RWPE2 (cell line): ENCODE measurements at regions not wholly inside any gene's neighbourhood (a gene's known extent, or its start where the extent isn't known, plus 50 kb on each side); places are given as distances from the start of the nearest gene placed in this dataset.

Source experiments
- ATAC-seq: fragments of 200-7000 bp; cut with Tn5 transposase; 3 replicates; pipeline ENCODE4 v1.9.1; 2021; ENCODE audit warnings: low read depth
- DNase-seq: peaks from one replicate; pipeline ENCODE4 v3.0.0-alpha.2; 2020; ENCODE audit warnings: low spot score
- H3K27ac ChIP-seq: fragments of 450-650 bp; 2 replicates; pipeline ENCODE4 v1.5.1; 2017; ENCODE audit warnings: mild to moderate bottlenecking; ENCODE audit not compliant: poor library complexity, severe bottlenecking
- H3K27me3 ChIP-seq: fragments of 250-450 bp; sonication (Bioruptor Pico); 2 replicates; pipeline ENCODE4 v1.5.1; 2021; ENCODE audit warnings: mild to moderate bottlenecking, moderate library complexity; ENCODE audit not compliant: insufficient read depth, poor library complexity, severe bottlenecking
- H3K36me3 ChIP-seq: fragments of 250-450 bp; sonication (Bioruptor Pico); 2 replicates; pipeline ENCODE4 v1.5.1; 2020; ENCODE audit warnings: low read depth, mild to moderate bottlenecking, moderate library complexity
- H3K4me1 ChIP-seq: fragments of 250-450 bp; sonication (Bioruptor Pico); 2 replicates; pipeline ENCODE4 v1.5.1; 2021; ENCODE audit warnings: mild to moderate bottlenecking, moderate library complexity; ENCODE audit not compliant: insufficient read depth, poor library complexity, severe bottlenecking
- H3K4me3 ChIP-seq: fragments of 250-450 bp; sonication (Bioruptor Pico); 2 replicates; pipeline ENCODE4 v1.5.1; 2021; ENCODE audit warnings: mild to moderate bottlenecking, moderate library complexity; ENCODE audit not compliant: severe bottlenecking
- H3K9me3 ChIP-seq: fragments of 250-450 bp; sonication (Bioruptor Pico); 2 replicates; pipeline ENCODE4 v1.5.1; 2021; ENCODE audit warnings: mild to moderate bottlenecking, moderate library complexity; ENCODE audit not compliant: severe bottlenecking
- TF ChIP-seq, protein P1 (sequence below): fragments of 450-650 bp; IDR thresholded peaks from one replicate; pipeline ENCODE4 v1.5.1; 2017; ENCODE audit warnings: mild to moderate bottlenecking, moderate library complexity; ENCODE audit not compliant: poor library complexity, severe bottlenecking

- TF ChIP-seq, protein P1, sequence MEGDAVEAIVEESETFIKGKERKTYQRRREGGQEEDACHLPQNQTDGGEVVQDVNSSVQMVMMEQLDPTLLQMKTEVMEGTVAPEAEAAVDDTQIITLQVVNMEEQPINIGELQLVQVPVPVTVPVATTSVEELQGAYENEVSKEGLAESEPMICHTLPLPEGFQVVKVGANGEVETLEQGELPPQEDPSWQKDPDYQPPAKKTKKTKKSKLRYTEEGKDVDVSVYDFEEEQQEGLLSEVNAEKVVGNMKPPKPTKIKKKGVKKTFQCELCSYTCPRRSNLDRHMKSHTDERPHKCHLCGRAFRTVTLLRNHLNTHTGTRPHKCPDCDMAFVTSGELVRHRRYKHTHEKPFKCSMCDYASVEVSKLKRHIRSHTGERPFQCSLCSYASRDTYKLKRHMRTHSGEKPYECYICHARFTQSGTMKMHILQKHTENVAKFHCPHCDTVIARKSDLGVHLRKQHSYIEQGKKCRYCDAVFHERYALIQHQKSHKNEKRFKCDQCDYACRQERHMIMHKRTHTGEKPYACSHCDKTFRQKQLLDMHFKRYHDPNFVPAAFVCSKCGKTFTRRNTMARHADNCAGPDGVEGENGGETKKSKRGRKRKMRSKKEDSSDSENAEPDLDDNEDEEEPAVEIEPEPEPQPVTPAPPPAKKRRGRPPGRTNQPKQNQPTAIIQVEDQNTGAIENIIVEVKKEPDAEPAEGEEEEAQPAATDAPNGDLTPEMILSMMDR, result no peak
- Histone ChIP-seq H3K36me3 (no peaks in the 10 kb centered on the region), H3K27me3 (no peaks in the 10 kb centered on the region), H3K4me3 (no peak overlapping the region), H3K27ac (no peak overlapping the region), H3K4me1 (no peaks in the 10 kb centered on the region), H3K9me3 (no peaks in the 10 kb centered on the region)
- ATAC-seq (no peak), DNase-seq (no peak)
Observed at GRCh38 chr7:112855227-112855626, 65.0 kb upstream of the TMEM168 start.

DNA sequence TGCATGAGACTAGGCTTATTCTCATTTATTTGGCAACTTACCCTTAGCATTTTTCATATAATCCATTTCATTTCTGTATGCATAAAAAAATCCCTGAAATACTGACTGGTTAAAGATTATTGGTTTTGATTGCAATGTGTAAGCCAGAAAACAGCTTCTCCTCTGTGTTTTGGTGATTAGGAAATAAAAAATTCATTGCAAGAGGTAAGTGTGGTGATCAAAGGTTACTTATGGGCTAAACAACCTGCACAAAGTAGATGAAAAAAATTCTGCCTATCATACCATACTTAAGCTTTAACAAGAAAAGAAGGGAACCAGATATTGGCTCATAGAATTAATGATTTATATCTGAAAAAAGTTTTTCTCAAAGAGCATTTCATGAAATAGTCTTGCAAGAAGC lies 64.0 kb upstream of the TMEM168 start:
- no peaks in the 10 kb centered on the region for H3K9me3 ChIP-seq

DNA sequence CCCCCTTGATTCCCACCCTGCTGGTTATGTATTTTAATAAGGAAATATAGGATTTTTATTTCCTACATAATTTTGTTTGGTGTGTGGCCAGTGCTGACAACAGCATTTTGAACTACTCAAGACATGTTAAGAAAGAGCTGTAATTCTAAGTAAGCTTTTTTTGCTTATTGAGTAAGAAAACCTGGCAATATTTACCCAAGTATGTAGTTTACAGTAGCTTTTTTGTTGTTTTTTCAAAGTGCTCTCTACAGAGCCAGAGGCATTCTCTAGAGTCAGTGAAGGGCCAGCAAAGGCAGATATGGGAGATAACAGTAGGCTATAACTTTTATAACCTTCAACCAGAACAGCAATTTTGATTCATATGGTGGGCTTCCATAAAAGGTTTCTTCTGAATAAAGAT lies 63.2 kb upstream of the TMEM168 start:
- TF ChIP-seq, protein P1, result no peak

More for the DNA sequence above, 64.0 kb upstream of the TMEM168 start:
- no peaks in the 10 kb centered on the region for H3K4me1 ChIP-seq
- no peak overlapping the region for H3K4me3 ChIP-seq
- no peak overlapping the region for H3K27ac ChIP-seq
- TF ChIP-seq, protein P1, result no peak
- no peaks in the 10 kb centered on the region for H3K36me3 ChIP-seq
- ATAC-seq (no peak), DNase-seq (no peak)
- H3K27me3 ChIP-seq, result no peaks in the 10 kb centered on the region

DNA sequence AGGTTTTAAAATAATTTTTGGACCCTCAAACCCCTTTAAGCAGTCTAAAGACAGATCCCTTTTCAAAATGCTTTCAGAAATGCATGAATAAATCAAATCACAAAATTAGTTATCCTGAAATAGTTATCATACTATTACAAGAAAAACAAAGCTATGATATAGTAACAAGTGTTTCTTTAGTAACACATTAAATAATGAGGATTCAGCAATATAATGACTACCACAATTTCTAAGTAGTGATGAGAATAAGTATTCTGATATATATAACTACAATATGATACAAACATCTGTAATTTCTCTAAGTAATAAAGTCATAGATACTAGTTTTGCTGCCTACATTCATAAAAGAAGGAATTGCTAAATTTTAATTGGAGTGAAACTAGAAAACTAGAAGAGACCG lies 53.0 kb upstream of the TMEM168 start:
- no peak for DNase-seq
- Histone ChIP-seq H3K4me1 (no peaks in the 10 kb centered on the region), H3K4me3 (no peak overlapping the region), H3K9me3 (no peaks in the 10 kb centered on the region), H3K27me3 (no peaks in the 10 kb centered on the region), H3K36me3 (no peaks in the 10 kb centered on the region), H3K27ac (no peak overlapping the region)
- ATAC-seq, result no peak
- TF ChIP-seq, protein P1, result no peak

More for the DNA sequence above, 63.2 kb upstream of the TMEM168 start:
- H3K36me3 ChIP-seq, result no peaks in the 10 kb centered on the region
- no peaks in the 10 kb centered on the region for H3K27me3 ChIP-seq
- no peak overlapping the region for H3K4me3 ChIP-seq
- ATAC-seq (no peak), DNase-seq (no peak)
- no peak overlapping the region for H3K27ac ChIP-seq
- H3K9me3 ChIP-seq, result no peaks in the 10 kb centered on the region
- H3K4me1 ChIP-seq, result no peaks in the 10 kb centered on the region
